PC-9 (cell line): ENCODE measurements at regions not wholly inside any gene's neighbourhood (a gene's known extent, or its start where the extent isn't known, plus 50 kb on each side); places are given as distances from the start of the nearest gene placed in this dataset.

ENCODE experiments used
- CTCF ChIP-seq: fragments of 200-600 bp; sonication (generic); conservative IDR thresholded peaks from 2 replicates; pipeline ENCODE4 v1.6.1; 2017; ENCODE audit warnings: mixed run types, antibody characterized with exemption, mild to moderate bottlenecking, moderate library complexity
- EZH2 ChIP-seq: fragments of 200-600 bp; sonication (generic); IDR thresholded peaks from 2 replicates; pipeline ENCODE4 v1.8.0; 2017; ENCODE audit warnings: antibody characterized with exemption, low read depth

DNA sequence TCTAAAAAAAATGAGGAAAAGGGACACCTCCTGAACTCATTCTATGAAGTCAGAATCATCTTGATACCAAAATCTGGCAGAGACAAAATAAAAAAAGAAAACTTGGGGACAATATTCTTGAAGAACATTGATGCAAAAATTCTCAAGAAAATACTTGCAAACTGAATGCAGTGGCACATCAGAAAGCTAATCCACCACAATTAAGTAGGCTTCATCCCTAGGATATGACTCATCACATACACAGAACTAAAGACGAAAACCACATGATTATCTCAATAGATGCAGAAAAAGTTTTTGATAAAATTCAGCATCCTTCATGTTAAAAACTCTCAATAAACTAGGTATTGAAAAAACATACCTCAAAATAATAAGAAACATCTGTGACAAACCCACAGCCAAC lies 98.3 kb downstream of the FAM47B start:
- TF ChIP-seq EZH2 (no peak), CTCF (no peak)
